ENCODE measurements at regions not wholly inside any gene's neighbourhood (a gene's known extent, or its start where the extent isn't known, plus 50 kb on each side); places are given as distances from the start of the nearest gene placed in this dataset.

DNA sequence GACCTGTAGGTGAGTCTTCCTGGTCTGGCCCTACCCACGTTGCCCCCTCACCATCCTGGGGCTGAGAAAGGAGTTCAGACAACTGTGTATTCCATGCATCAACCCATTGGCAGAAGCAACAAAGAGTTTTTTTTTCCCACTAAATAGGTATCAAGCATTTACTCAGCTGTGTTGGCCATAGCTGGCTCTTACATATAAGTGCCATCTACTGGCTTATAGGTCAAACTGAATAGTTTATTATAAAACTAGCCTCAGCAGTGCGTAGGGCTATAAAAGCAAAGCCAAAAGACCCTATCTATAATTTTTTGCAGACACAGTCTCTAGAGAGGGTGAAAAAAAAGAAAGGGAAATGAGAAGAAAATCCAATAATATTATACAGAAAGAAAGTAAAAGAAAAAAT lies 765.2 kb upstream of the MGAT4C start:
- H3K27me3 Mint-ChIP-seq (ENCODE audit: low read depth): no peaks in the 10 kb centered on the region

More for the DNA sequence above, 765.2 kb upstream of the MGAT4C start:
- no peak overlapping the region for H2BK5ac ChIP-seq (ENCODE audit: insufficient read length, low read length)
- H3K79me2 ChIP-seq (ENCODE audit: insufficient read depth, low read length): no peaks in the 10 kb centered on the region
- Mint-ChIP-seq H3K4me3 (no peak overlapping the region), H3K9me3 (no peaks in the 10 kb centered on the region), H3K4me1 (no peaks in the 10 kb centered on the region), H3K27ac (no peak overlapping the region), H3K36me3 (ENCODE audit: insufficient read depth in 1 of 3, low read depth in 3 of 3) (no peaks in the 10 kb centered on the region; a peak in 1 of 7 replicates)
- H3K23ac ChIP-seq (ENCODE audit: insufficient read length, low read depth, low read length): no peak overlapping the region
- no peak overlapping the region for H2BK120ac ChIP-seq (ENCODE audit: low read depth, low read length, poor library complexity, severe bottlenecking)
- no peak overlapping the region for H2BK15ac ChIP-seq (ENCODE audit: low read depth, low read length)
- no peak for DNase-seq
- H3K18ac ChIP-seq (ENCODE audit: insufficient read length, low read depth, low read length): no peak overlapping the region
- H3K56ac ChIP-seq (ENCODE audit: insufficient read length, low read depth, low read length): no peak overlapping the region
- H3K27me3 ChIP-seq (ENCODE audit: insufficient read depth, low read length): no peaks in the 10 kb centered on the region
- no peak overlapping the region for H4K5ac ChIP-seq (ENCODE audit: insufficient read length, low read depth, low read length)
- WGBS (ENCODE audit: extremely low coverage, insufficient read length, low lambda C conversion rate): no CpG with 5 or more reads among the region's 2 CpGs
- H3K9ac ChIP-seq (ENCODE audit: extremely low read depth, insufficient read length, low read length): no peak overlapping the region
- no peak overlapping the region for H3T11ph ChIP-seq (ENCODE audit: low read length)
- no peaks in the 10 kb centered on the region for H3K79me1 ChIP-seq (ENCODE audit: insufficient read depth, low read depth, low read length, poor library complexity, severe bottlenecking)
- no peak overlapping the region for H3K14ac ChIP-seq (ENCODE audit: insufficient read depth, low read length)
- H4K8ac ChIP-seq (replicated peaks; ENCODE audit: insufficient read length, low read depth, low read length): no peak overlapping the region
- H3K23me2 ChIP-seq (ENCODE audit: insufficient read length, low read depth, low read length, poor library complexity, severe bottlenecking): no peaks in the 10 kb centered on the region
- H2AFZ ChIP-seq (ENCODE audit: low read length): no peak overlapping the region
- no peak overlapping the region for H4K91ac ChIP-seq (ENCODE audit: insufficient read length, low read depth, low read length)
- no peak overlapping the region for H3K27ac ChIP-seq (ENCODE audit: insufficient read length, low read depth, low read length)
- H3K4me1 ChIP-seq (ENCODE audit: insufficient read depth, low read length): no peaks in the 10 kb centered on the region
- H4K20me1 ChIP-seq (ENCODE audit: control insufficient read depth, insufficient read depth, insufficient read length): no peaks in the 10 kb centered on the region
- no peak overlapping the region for H2BK12ac ChIP-seq (ENCODE audit: insufficient read length, low read depth, low read length)
- TF ChIP-seq, protein P1, sequence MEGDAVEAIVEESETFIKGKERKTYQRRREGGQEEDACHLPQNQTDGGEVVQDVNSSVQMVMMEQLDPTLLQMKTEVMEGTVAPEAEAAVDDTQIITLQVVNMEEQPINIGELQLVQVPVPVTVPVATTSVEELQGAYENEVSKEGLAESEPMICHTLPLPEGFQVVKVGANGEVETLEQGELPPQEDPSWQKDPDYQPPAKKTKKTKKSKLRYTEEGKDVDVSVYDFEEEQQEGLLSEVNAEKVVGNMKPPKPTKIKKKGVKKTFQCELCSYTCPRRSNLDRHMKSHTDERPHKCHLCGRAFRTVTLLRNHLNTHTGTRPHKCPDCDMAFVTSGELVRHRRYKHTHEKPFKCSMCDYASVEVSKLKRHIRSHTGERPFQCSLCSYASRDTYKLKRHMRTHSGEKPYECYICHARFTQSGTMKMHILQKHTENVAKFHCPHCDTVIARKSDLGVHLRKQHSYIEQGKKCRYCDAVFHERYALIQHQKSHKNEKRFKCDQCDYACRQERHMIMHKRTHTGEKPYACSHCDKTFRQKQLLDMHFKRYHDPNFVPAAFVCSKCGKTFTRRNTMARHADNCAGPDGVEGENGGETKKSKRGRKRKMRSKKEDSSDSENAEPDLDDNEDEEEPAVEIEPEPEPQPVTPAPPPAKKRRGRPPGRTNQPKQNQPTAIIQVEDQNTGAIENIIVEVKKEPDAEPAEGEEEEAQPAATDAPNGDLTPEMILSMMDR (conservative IDR thresholded peaks at IDR 0.05): no peak
- no peak overlapping the region for H2BK20ac ChIP-seq (ENCODE audit: low read depth, low read length, poor library complexity, severe bottlenecking)
- H3K4ac ChIP-seq (ENCODE audit: low read depth, low read length): no peak overlapping the region
- H2AK5ac ChIP-seq (ENCODE audit: insufficient read length, low read length): no peak overlapping the region
- H3K9me3 ChIP-seq (ENCODE audit: control insufficient read depth, low read depth, low read length): no peaks in the 10 kb centered on the region
- H3K4me2 ChIP-seq (ENCODE audit: insufficient read depth, insufficient read length, low read length): no peak overlapping the region
